Hematopoietic multipotent progenitor cell treated with erythropoietin and hydrocortisone succinate and interleukin-3 and kit ligand, for 17 days (in vitro differentiated cells): ENCODE measurements at regions not wholly inside any gene's neighbourhood (a gene's known extent, or its start where the extent isn't known, plus 50 kb on each side); places are given as distances from the start of the nearest gene placed in this dataset.

Experiments
- DNase-seq: peaks from one replicate; pipeline ENCODE4 v3.0.0-alpha.2; 2015; ENCODE audit warnings: low spot score

GRCh38 chr17:77394540-77395295 is 253.9 kb downstream of the SEC14L1 start:
- DNase-seq, result no peak

GRCh38 chr17:77395501-77396048 is 254.8 kb downstream of the SEC14L1 start:
- no peak for DNase-seq

- DNase-seq, result no peak
Observed at GRCh38 chr17:77396610-77397009, 255.8 kb downstream of the SEC14L1 start.

GRCh38 chr17:77398274-77398673 is 257.5 kb downstream of the SEC14L1 start:
- no peak for DNase-seq

GRCh38 chr17:77399319-77399957 is 258.7 kb downstream of the SEC14L1 start:
- no peak for DNase-seq

- DNase-seq, result no peak
Observed at GRCh38 chr17:77400445-77400870, 259.7 kb downstream of the SEC14L1 start.

- no peak for DNase-seq
Observed at GRCh38 chr17:77402159-77402731, 261.5 kb downstream of the SEC14L1 start.

GRCh38 chr17:77403854-77404253 is 263.1 kb downstream of the SEC14L1 start:
- DNase-seq, result no peak

- DNase-seq, result no peak
Observed at GRCh38 chr17:77404812-77405581, 264.2 kb downstream of the SEC14L1 start.

- DNase-seq, result no peak
Observed at GRCh38 chr17:77405867-77406732, 265.3 kb downstream of the SEC14L1 start.

GRCh38 chr17:77407321-77408277 is 266.8 kb downstream of the SEC14L1 start:
- DNase-seq, result no peak

GRCh38 chr17:77408284-77408683 is 267.5 kb downstream of the SEC14L1 start:
- no peak for DNase-seq

- no peak for DNase-seq
Observed at GRCh38 chr17:77409282-77410161, 268.8 kb downstream of the SEC14L1 start.

GRCh38 chr17:77410470-77410869 is 269.7 kb downstream of the SEC14L1 start:
- no peak for DNase-seq

- no peak for DNase-seq
Observed at GRCh38 chr17:77414811-77415400, 274.1 kb downstream of the SEC14L1 start.

- no peak for DNase-seq
Observed at GRCh38 chr17:77416105-77416713, 275.4 kb downstream of the SEC14L1 start.

- DNase-seq, result no peak
Observed at GRCh38 chr17:77417575-77417974, 276.8 kb downstream of the SEC14L1 start.

GRCh38 chr17:77418609-77419008 is 277.8 kb downstream of the SEC14L1 start:
- no peak for DNase-seq
